HG03442 (cell line): ENCODE measurements at regions not wholly inside any gene's neighbourhood (a gene's known extent, or its start where the extent isn't known, plus 50 kb on each side); places are given as distances from the start of the nearest gene placed in this dataset.
"Not testable (repeated sequence)": the region's sequence is repeated elsewhere in the genome, so short reads cannot be mapped to it uniquely, and the experiment has no call there.

Experiments used
- ATAC-seq: cut with Tn5 transposase; IDR thresholded peaks from one replicate; pipeline ENCODE4 v1.9.1; 2021; ENCODE audit warnings: mild to moderate bottlenecking, moderate library complexity; ENCODE audit not compliant: unreplicated experiment

DNA sequence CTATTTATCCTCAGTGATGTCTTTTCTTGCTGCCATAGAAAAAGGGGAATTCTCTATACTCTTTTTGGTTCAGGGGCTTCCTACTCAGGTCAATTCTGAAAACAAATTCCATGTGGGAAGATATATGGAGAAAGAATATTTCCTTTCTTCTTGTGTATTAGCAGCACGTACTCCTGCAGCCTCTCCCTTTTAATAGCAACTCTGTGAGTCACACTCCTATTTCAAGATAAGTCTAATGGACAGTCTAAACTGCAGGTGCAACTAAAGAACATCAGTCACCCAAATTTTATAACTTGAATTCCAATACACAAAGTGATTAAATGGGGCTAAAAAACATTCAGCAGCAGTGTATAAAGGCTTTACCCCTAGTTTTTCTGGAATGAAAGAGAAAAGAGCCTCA lies 942.2 kb downstream of the CNTNAP5 start:
- ATAC-seq, result no peak

GRCh38 chr2:124970030-124970429 lies 944.9 kb downstream of the CNTNAP5 start:
- ATAC-seq, result no peak

GRCh38 chr2:124973396-124973795 lies 948.3 kb downstream of the CNTNAP5 start:
- ATAC-seq, result no peak

- no peak for ATAC-seq
These were observed 950.1 kb downstream of the CNTNAP5 start for GRCh38 chr2:124975224-124975623.

GRCh38 chr2:124975648-124976047 lies 950.6 kb downstream of the CNTNAP5 start:
- no peak for ATAC-seq

DNA sequence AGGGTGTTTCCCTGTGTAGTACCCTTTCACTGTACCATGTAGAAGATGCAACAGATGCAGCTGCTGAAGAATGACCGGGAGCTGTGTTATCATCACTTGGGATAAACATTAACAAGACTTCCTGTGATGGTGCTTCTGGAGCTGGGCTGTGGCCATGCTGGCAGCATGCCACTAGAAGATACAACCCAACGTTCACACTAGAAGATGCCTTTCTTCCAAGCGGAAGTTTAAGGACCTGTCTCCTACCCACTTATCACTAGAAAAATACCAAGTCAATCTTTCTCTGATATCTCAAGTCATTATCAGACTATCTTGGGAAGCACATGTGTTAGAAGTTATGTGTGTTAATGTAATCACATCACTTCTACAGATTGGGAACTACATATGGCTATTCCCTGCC lies 953.5 kb downstream of the CNTNAP5 start:
- ATAC-seq, result no peak

GRCh38 chr2:124983595-124983994 lies 958.5 kb downstream of the CNTNAP5 start:
- ATAC-seq, result no peak

GRCh38 chr2:124985270-124985669 lies 960.2 kb downstream of the CNTNAP5 start:
- ATAC-seq, result no peak

GRCh38 chr2:124986136-124986535 lies 961.0 kb downstream of the CNTNAP5 start:
- ATAC-seq, result no peak

DNA sequence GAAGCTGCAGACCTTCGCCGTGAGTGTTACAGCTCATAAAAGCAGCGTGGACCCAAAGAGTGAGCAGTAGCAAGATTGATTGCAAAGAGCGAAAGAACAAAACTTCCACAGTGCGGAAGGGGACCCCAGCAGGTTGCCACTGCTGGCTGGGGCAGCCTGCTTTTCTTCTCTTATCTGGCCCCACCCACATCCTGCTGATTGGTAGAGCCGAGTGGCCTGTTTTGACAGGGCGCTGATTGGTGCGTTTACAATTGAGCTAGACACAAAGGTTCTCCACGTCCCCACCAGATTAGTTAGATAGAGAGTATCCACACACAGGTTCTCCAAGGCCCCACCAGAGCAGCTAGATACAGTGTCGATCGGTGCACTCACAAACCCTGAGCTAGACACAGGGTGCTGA lies 961.8 kb downstream of the CNTNAP5 start:
- not testable (repeated sequence) for ATAC-seq

DNA sequence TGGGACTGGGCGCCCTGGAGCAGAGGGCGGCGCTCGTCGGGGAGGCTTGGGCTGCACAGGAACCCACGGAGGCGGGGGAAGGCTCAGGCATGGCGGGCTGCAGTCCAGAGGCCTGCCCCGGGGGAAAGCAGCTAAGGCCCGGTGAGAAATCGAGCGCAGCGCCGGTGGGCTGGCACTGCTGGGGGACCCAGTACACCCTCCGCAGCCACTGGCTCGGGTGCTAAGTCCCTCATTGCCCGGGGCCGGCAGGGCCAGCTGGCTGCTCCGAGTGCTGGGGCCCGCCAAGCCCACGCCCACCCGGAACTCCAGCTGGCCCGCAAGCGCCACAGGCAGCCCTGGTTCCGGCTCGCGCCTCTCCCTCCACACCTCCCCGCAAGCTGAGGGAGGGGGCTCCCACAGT lies 962.3 kb downstream of the CNTNAP5 start:
- not testable (repeated sequence) for ATAC-seq

GRCh38 chr2:124988111-124988510 lies 963.0 kb downstream of the CNTNAP5 start:
- ATAC-seq, result no peak

DNA sequence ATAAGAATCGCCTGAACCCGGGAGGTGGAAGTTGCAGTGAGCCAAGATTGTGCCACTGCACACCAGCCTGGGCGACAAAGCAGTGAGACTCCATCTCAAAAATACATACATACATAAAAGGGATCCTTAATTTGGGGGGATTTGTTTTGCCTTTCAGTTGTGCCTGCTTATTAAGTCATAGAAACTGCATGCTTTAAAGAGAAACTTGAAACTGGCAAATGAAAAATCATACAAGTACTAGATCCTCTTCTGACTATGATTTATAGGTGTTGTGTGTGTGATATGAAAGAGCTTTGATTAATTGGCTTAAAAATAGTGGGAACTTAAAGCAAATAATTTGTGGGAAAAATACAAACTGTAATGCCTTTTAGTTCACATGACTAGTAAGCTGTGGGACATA lies 963.7 kb downstream of the CNTNAP5 start:
- ATAC-seq, result no peak

- ATAC-seq, result no peak
These were observed 968.7 kb downstream of the CNTNAP5 start for GRCh38 chr2:124993809-124994208.

GRCh38 chr2:124995185-124995912 lies 970.3 kb downstream of the CNTNAP5 start:
- ATAC-seq, result no peak

DNA sequence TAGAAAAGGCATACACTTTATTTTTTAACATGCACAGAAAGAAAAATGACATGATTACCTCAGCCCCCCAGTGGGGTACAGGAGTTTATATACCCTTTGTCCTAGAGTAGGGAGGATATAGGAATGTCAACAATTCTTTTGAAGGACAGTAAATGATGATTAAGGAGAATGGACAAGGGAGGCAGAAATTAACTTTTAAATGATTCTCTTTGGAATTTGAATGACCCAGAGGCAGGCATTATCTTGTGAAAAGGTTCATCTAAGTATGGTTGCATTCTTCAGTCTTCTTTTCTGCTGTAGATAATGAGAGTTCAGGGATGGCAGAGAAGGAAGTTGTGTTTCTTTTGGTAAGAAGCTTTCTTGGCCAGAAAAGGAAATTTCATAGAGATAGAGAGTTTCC lies 971.3 kb downstream of the CNTNAP5 start:
- ATAC-seq, result no peak

DNA sequence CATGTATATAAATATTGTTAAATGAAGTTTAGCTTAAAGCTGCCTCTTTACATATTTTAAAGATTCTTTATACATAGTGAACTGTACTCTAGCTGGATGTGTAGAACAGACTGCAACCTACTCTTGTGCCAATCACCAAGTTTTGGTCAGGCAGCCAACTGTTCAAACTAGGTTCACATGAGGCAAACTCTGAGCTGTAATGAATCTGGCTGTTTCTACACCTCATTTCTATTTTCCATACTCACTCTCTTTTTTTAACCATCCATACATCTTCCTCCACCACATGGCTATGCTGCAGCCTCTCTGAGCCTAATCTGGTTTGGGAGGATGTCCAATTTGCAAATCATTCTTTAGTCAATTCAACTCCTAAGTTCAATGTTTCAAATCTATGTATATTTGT lies 974.8 kb downstream of the CNTNAP5 start:
- ATAC-seq, result no peak

DNA sequence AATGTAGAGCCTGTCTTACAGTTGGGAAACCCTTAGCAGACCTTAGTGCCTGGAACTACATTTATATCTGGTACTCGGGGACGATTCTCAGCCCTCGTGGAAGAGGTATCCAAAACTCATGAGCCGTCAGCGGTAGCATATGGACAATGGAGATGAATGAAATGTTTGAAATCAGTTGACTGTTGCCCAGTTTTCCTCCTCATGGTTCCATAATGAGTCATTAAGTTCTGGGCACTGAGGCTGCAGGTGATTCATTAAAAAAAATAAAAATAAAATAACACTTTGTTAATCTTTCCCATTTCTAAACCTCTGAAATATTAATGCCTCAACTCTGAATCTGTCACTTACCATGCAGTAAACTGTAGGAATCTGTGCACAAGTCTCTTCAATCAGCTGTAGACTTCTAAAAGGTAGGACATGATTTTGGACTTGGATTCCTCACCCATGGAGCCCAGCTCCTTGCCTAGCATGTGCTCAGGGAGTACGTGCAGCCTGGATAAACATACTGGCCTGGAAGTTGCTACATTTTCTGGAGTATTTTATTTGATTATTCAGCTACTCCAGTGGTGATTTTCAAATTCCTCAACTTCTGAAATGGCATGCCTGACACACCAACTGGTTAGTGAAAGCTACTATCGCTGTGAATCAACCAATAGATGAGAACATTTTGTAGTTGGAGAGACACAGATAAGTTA lies 979.2 kb downstream of the CNTNAP5 start:
- no peak for ATAC-seq

GRCh38 chr2:125006676-125007075 lies 981.6 kb downstream of the CNTNAP5 start:
- no peak for ATAC-seq

DNA sequence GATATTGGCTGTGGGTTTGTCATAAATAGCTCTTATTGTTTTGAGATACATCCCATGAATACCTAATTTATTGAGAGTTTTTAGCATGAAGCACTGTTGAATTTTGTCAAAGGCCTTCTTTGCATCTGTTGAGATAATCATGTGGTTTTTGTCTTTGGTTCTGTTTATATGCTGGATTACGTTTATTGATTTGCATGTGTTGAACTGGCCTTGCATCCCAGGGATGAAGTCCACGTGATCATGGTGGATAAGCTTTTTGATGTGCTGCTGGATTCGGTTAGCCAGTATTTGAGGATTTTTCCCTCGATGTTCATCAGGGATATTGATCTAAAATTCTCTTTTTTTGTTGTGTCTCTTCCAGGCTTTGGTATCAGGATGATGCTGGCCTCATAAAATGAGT lies 1003.6 kb downstream of the CNTNAP5 start:
- not testable (repeated sequence) for ATAC-seq

DNA sequence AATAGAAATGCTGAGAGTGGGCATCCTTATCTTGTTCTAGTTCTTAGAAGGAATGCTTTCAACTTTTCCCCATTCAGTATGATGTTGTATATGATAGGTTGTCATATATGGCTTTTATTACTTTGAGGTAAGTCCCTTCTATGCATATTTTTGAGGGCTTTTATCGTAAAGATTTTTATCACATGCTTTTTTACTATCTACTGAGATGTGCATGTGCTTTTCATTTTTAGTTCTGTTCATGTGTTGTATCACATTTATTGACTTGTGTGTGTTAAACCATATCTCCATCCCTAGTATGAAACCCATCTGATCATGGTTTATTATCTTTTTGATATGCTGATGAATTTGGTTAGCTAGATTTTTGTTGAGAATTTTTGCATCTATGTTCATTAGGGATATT lies 1008.8 kb downstream of the CNTNAP5 start:
- no peak for ATAC-seq

DNA sequence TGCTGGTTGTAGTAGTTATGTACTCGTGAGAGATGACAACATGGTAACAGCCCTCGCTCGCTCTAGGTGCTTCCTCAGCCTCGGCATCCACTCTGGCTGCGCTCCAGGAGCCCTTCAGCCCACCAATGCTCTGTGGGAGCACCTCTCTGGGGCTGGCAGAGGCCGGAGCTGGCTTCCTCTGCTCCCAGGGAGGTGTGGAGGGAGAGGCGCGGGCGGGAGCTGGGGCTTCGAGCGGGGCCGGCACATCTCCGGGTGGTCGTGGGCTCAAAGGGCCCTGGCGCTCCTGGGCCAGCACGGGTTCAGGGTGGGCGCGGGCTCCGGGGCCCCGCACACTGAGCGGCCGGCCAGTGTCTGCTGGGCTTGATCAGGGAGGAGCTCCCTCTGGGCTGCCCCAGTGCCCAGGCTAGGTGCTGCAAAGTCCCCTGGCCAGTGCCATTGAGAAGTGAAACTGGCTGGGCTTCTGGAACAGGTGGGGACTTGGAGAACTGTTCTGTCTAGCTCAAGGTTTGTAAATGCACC lies 1012.1 kb downstream of the CNTNAP5 start:
- no peak for ATAC-seq
